SIG-M5 treated with dmso at 0.1 percent for 504 hours (cell line): ENCODE measurements at regions not wholly inside any gene's neighbourhood (a gene's known extent, or its start where the extent isn't known, plus 50 kb on each side); places are given as distances from the start of the nearest gene placed in this dataset.
"Not testable (repeated sequence)": the region's sequence is repeated elsewhere in the genome, so short reads cannot be mapped to it uniquely, and the experiment has no call there.

ENCODE experiments used
- DNase-seq: peaks from one replicate; lab custom pipeline; 2025; ENCODE audit not compliant: unreplicated experiment; lab: John Stamatoyannopoulos, UW

- not testable (repeated sequence) for DNase-seq
Measured at GRCh38 chr11:115605397-115605796, 101.2 kb upstream of the CADM1 start.

- no peak for DNase-seq
Measured at GRCh38 chr11:115599125-115599524, 94.9 kb upstream of the CADM1 start.

- no peak for DNase-seq
Measured at GRCh38 chr11:115598257-115598901, 94.2 kb upstream of the CADM1 start.

GRCh38 chr11:115591380-115591779 lies 87.2 kb upstream of the CADM1 start:
- no peak for DNase-seq

- DNase-seq: no peak
Measured at GRCh38 chr11:115590254-115590653, 86.0 kb upstream of the CADM1 start.

- DNase-seq: no peak
Measured at GRCh38 chr11:115587718-115588342, 83.6 kb upstream of the CADM1 start.

- DNase-seq: no peak
Measured at GRCh38 chr11:115585361-115586024, 81.3 kb upstream of the CADM1 start.

- peak; percentile 0 for DNase-seq
Measured at GRCh38 chr11:115581871-115582639, 77.8 kb upstream of the CADM1 start.

GRCh38 chr11:115580927-115581680 lies 76.9 kb upstream of the CADM1 start:
- DNase-seq: no peak

GRCh38 chr11:115580416-115580815 lies 76.2 kb upstream of the CADM1 start:
- DNase-seq: no peak

GRCh38 chr11:115579181-115579825 lies 75.1 kb upstream of the CADM1 start:
- no peak for DNase-seq

- DNase-seq: no peak
Measured at GRCh38 chr11:115578275-115578674, 74.1 kb upstream of the CADM1 start.

GRCh38 chr11:115577701-115578100 lies 73.5 kb upstream of the CADM1 start:
- DNase-seq: no peak

GRCh38 chr11:115576606-115577380 lies 72.6 kb upstream of the CADM1 start:
- DNase-seq: no peak

GRCh38 chr11:115572551-115572950 lies 68.3 kb upstream of the CADM1 start:
- DNase-seq: no peak

GRCh38 chr11:115566180-115566764 lies 62.1 kb upstream of the CADM1 start:
- DNase-seq: no peak

GRCh38 chr11:115564851-115565250 lies 60.6 kb upstream of the CADM1 start:
- DNase-seq: no peak

- no peak for DNase-seq
Measured at GRCh38 chr11:115561116-115561515, 56.9 kb upstream of the CADM1 start.

GRCh38 chr11:115558635-115559034 lies 54.4 kb upstream of the CADM1 start:
- DNase-seq: no peak
